Thoracic aorta (tissue), 2 donors: ENCODE measurements at regions not wholly inside any gene's neighbourhood (a gene's known extent, or its start where the extent isn't known, plus 50 kb on each side); places are given as distances from the start of the nearest gene placed in this dataset.

Experiments
- ATAC-seq: fragments of 150-250 bp; one replicate; pipeline ENCODE4 v1.8.0; 2017; ENCODE audit warnings: low read depth; ENCODE audit not compliant: insufficient number of reproducible peaks, low FRiP score
- DNase-seq: peaks from one replicate; pipeline ENCODE4 v3.0.0-alpha.2; 2020; ENCODE audit warnings: low spot score
- H3K27ac ChIP-seq, 2 donors: fragments of 200-600 bp; sonication (generic); 1 replicate in 1 of 2; 2 replicates in 1 of 2; pipeline ENCODE4 v1.5.1; 2016; ENCODE audit warnings: mild to moderate bottlenecking in 2 of 2, moderate library complexity in 2 of 2
- H3K27me3 ChIP-seq: fragments of 200-600 bp; sonication (generic); replicated peaks from 2 replicates; pipeline ENCODE4 v1.6.0; 2016; ENCODE audit warnings: mild to moderate bottlenecking; ENCODE audit not compliant: insufficient read depth
- H3K36me3 ChIP-seq: fragments of 200-600 bp; sonication (generic); one replicate; pipeline ENCODE4 v1.5.1; 2016
- H3K4me1 ChIP-seq, 2 donors: fragments of 200-600 bp; sonication (generic); 1 replicate in 1 of 2; 2 replicates in 1 of 2; pipeline versions ENCODE4 v1.5.1 to v1.6.0; 2016; ENCODE audit warnings: low read depth in 2 of 2, mild to moderate bottlenecking in 1 of 2; ENCODE audit not compliant: control insufficient read depth in 1 of 2
- H3K4me3 ChIP-seq: fragments of 200-600 bp; sonication (generic); 2 replicates; pipeline ENCODE4 v1.5.1; 2016; ENCODE audit warnings: mild to moderate bottlenecking
- H3K9me3 ChIP-seq: fragments of 200-600 bp; sonication (generic); 2 replicates; pipeline ENCODE4 v1.5.1; 2016
- TF ChIP-seq, protein P1 (sequence below): fragments of 200-600 bp; sonication (generic); IDR thresholded peaks from one replicate; pipeline ENCODE4 v1.5.1; 2019; ENCODE audit warnings: antibody characterized with exemption

DNA sequence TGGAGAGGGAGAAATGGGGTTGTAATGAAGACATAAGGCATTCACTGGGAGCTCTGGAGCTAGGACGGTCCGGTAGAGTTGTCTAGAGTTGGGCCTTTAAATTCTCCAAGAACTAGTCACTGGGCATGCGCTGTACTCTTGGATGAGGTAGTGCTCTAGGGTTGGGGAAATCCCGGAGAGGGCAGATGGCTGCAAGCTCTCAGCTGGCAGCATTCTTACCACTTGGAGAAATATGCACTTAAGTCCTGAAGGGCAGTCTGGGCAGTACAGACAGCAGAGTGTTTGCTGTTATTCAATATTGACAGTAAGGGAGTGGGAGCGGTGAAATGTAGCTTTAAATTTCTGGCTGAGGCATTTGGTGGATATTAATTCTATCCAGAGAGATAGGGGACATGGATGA lies 214.6 kb downstream of the RDH14 start:
- Histone ChIP-seq H3K27ac (peak overlapping the region; percentile 30 to 33), H3K36me3 (no peaks in the 10 kb centered on the region), H3K9me3 (no peaks in the 10 kb centered on the region), H3K4me3 (no peak overlapping the region), H3K27me3 (no peaks in the 10 kb centered on the region), H3K4me1 (peaks cover 0 to 16% of the 10 kb centered on the region in 2 donors)
- ATAC-seq (peak; percentile 52), DNase-seq (no peak)
- TF ChIP-seq, protein P1, sequence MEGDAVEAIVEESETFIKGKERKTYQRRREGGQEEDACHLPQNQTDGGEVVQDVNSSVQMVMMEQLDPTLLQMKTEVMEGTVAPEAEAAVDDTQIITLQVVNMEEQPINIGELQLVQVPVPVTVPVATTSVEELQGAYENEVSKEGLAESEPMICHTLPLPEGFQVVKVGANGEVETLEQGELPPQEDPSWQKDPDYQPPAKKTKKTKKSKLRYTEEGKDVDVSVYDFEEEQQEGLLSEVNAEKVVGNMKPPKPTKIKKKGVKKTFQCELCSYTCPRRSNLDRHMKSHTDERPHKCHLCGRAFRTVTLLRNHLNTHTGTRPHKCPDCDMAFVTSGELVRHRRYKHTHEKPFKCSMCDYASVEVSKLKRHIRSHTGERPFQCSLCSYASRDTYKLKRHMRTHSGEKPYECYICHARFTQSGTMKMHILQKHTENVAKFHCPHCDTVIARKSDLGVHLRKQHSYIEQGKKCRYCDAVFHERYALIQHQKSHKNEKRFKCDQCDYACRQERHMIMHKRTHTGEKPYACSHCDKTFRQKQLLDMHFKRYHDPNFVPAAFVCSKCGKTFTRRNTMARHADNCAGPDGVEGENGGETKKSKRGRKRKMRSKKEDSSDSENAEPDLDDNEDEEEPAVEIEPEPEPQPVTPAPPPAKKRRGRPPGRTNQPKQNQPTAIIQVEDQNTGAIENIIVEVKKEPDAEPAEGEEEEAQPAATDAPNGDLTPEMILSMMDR = no peak

GRCh38 chr2:18342901-18343300 lies 217.6 kb downstream of the RDH14 start:
- DNase-seq (no peak), ATAC-seq (no peak)
- no peaks in the 10 kb centered on the region for H3K36me3 ChIP-seq
- H3K4me1 ChIP-seq = peaks cover 0 to 23% of the 10 kb centered on the region in 2 donors
- H3K27me3 ChIP-seq = no peaks in the 10 kb centered on the region
- no peak overlapping the region for H3K4me3 ChIP-seq
- H3K27ac ChIP-seq = no peak overlapping the region
- H3K9me3 ChIP-seq = no peaks in the 10 kb centered on the region
- TF ChIP-seq, protein P1 = no peak

DNA sequence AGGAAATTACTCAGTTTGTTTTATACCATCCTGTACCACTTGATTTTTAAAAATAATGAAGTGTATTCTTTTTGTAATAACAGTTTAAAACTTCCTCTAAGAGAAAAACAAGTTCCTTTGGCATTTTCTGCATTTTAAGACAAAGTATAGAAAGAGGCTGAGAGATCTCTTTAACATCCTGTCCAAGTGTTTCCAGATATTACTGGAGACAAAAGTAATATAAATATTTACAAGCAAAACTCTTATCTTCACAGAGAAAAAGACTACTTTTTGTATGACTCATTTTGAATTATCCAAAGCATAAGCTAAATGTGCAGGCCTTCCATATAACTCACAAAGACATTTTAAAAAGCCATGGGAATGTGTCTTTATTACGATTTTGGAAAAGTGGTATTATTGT lies 221.1 kb downstream of the RDH14 start:
- no peak overlapping the region for H3K27ac ChIP-seq
- no peaks in the 10 kb centered on the region for H3K36me3 ChIP-seq
- DNase-seq (no peak), ATAC-seq (no peak)
- no peaks in the 10 kb centered on the region for H3K9me3 ChIP-seq
- peaks cover 0 to 7% of the 10 kb centered on the region in 2 donors for H3K4me1 ChIP-seq
- TF ChIP-seq, protein P1 = no peak
- no peaks in the 10 kb centered on the region for H3K27me3 ChIP-seq
- H3K4me3 ChIP-seq = no peak overlapping the region

DNA sequence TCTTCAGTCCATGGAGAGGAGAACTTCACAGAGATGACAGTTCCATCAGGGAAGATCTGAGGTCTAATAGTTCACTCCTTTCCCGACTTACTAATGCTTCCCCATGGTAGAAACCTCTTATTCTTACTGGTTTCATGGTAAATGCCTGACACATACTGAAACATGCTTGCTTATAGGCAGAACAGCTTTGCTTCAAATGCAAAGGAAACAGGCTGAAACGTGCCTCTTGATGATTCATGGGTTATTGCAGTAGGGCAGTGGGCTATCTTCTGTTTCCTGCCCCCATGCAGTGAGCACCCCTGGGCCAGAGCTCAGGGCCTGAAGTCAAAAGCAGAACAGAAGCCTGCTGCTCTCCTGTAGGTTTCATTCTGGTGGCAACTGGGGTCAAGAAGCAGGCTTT lies 223.5 kb downstream of the RDH14 start:
- H3K4me3 ChIP-seq = no peak overlapping the region
- no peak overlapping the region for H3K27ac ChIP-seq
- peaks cover 0 to 7% of the 10 kb centered on the region in 2 donors for H3K4me1 ChIP-seq
- ATAC-seq = no peak
- H3K27me3 ChIP-seq = no peaks in the 10 kb centered on the region
- H3K36me3 ChIP-seq = no peaks in the 10 kb centered on the region
- H3K9me3 ChIP-seq = no peaks in the 10 kb centered on the region
- DNase-seq = no peak
- TF ChIP-seq, protein P1 = no peak

DNA sequence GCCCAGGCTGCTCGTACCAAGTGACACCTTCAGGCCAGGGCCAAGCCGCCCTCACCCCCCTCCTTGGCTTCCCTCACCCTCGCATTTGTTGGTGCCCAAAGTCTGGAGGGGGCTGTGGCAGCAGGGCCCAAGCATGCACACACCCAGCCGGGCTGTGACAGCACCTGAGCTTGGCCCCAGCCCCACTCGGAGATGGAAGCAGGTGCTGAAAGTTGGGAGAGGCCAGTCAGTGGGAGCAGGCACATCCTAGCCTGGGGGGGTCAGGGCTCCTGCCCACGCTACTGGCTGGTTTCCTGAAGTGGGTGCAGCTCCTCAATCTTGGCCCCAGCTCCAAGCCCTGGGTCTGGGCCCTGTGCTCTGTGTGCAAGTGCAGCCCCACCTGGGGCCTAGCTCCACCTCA lies 228.0 kb downstream of the RDH14 start:
- Histone ChIP-seq H3K4me3 (no peak overlapping the region), H3K9me3 (no peaks in the 10 kb centered on the region), H3K36me3 (no peaks in the 10 kb centered on the region), H3K4me1 (no peaks in the 10 kb centered on the region), H3K27ac (no peak overlapping the region), H3K27me3 (no peaks in the 10 kb centered on the region)
- ATAC-seq (no peak), DNase-seq (no peak)
- TF ChIP-seq, protein P1 = no peak
